GM12878 (cell line): ENCODE measurements at regions not wholly inside any gene's neighbourhood (a gene's known extent, or its start where the extent isn't known, plus 50 kb on each side); places are given as distances from the start of the nearest gene placed in this dataset.

Experiments used
- ATAC-seq: fragments of 200-7000 bp; cut with Tn5 transposase; 3 replicates; pipeline ENCODE4 v1.9.1; 2020; ENCODE audit warnings: mild to moderate bottlenecking, moderate library complexity
- BruUV-seq: library from RNA; stranded (reverse); fragments of 400-500 nt; replicated peaks from 2 replicates; lab custom pipeline; 2021; lab: Mats Ljungman, UMichigan
- CTCF ChIA-PET: fragments of 300-600 bp; sonication (Branson Sonifier 250); formaldehyde crosslinking; extraction: SDS; loops from one replicate; lab custom pipeline; 2021; ENCODE audit warnings: inconsistent platforms; lab: Yijun Ruan, JAX
- POLR2A ChIA-PET: fragments of 350-600 bp; formaldehyde crosslinking; extraction: SDS; loops from one replicate; lab custom pipeline; 2021; ENCODE audit warnings: inconsistent platforms; lab: Charles Lee
- RAD21 ChIA-PET: fragments of 300-600 bp; sonication (Branson Sonifier 250); formaldehyde crosslinking; loops from one replicate; lab custom pipeline; 2023; ENCODE audit warnings: antibody characterized with exemption; ENCODE audit not compliant: unreplicated experiment; lab: Charles Lee
- SMC1A ChIA-PET: fragments of 300-600 bp; sonication (Branson Sonifier 250); formaldehyde crosslinking; loops from one replicate; lab custom pipeline; 2023; ENCODE audit not compliant: unreplicated experiment, uncharacterized antibody; lab: Charles Lee
- DNase-seq: peaks from one replicate; pipeline ENCODE4 v3.0.0-alpha.2; 2011; ENCODE audit warnings: low read depth, low spot score
- FAIRE-seq: peaks from 3 replicates; lab custom pipeline; 2011; peaks lifted over from hg19 to GRCh38; lab: Jason Lieb, UNC
- H2AFZ ChIP-seq: 2 replicates; pipeline ENCODE4 v1.6.0; 2011; ENCODE audit warnings: low read depth, low read length, control low read depth; ENCODE audit not compliant: control insufficient read depth
- H3K27ac ChIP-seq: 2 replicates; pipeline ENCODE4 v1.5.1; 2011; ENCODE audit warnings: control low read depth; ENCODE audit not compliant: control insufficient read depth, insufficient read depth
- H3K27me3 ChIP-seq, 2 experiments: replicated peaks in 1 of 2; 2 replicates each; pipeline versions ENCODE4 v1.6.0 to v1.6.1; 2011; ENCODE audit warnings: low read length in 1 of 2; ENCODE audit not compliant: control insufficient read depth in 2 of 2, insufficient read depth in 2 of 2
- H3K36me3 ChIP-seq, 2 experiments: 2 replicates each; pipeline ENCODE4 v1.5.1; 2011; ENCODE audit warnings: low read length in 1 of 2; ENCODE audit not compliant: control insufficient read depth in 2 of 2, insufficient read depth in 2 of 2
- H3K4me1 ChIP-seq: 2 replicates; pipeline ENCODE4 v1.6.1; 2011; ENCODE audit warnings: mild to moderate bottlenecking, low read length, moderate library complexity, mixed read lengths; ENCODE audit not compliant: control insufficient read depth, insufficient read depth
- H3K4me2 ChIP-seq: 2 replicates; pipeline ENCODE4 v1.6.0; 2011; ENCODE audit warnings: control low read depth; ENCODE audit not compliant: control insufficient read depth, insufficient read depth
- H3K4me3 ChIP-seq: fragments of 200-600 bp; sonication (generic); 2 replicates; pipeline ENCODE4 v1.5.1; 2016
- H3K79me2 ChIP-seq: 2 replicates; pipeline ENCODE4 v1.6.0; 2011; ENCODE audit warnings: low read length; ENCODE audit not compliant: control insufficient read depth, insufficient read depth
- H3K9ac ChIP-seq: 2 replicates; pipeline ENCODE4 v1.8.0; 2011; ENCODE audit warnings: low read length, control low read depth, mixed read lengths; ENCODE audit not compliant: control insufficient read depth, insufficient read depth
- H3K9me3 ChIP-seq: replicated peaks from 3 replicates; pipeline ENCODE4 v1.5.1; 2011; ENCODE audit warnings: mild to moderate bottlenecking, low read length; ENCODE audit not compliant: control insufficient read depth, insufficient read depth
- H4K20me1 ChIP-seq: 2 replicates; pipeline ENCODE4 v1.6.0; 2011; ENCODE audit not compliant: control insufficient read depth, insufficient read depth
- CBX5 ChIP-seq: sonication (generic); IDR thresholded peaks from 2 replicates; pipeline ENCODE4 v1.6.1; 2016; ENCODE audit warnings: low read depth, moderate library complexity, mild to moderate bottlenecking, inconsistent platforms
- CREB1 ChIP-seq: IDR thresholded peaks from 2 replicates; pipeline ENCODE4 v1.6.1; 2012; ENCODE audit warnings: low read depth, mild to moderate bottlenecking, inconsistent platforms
- HSF1 ChIP-seq: fragments of 150-350 bp; IDR thresholded peaks from 2 replicates; pipeline ENCODE4 v1.6.1; 2014; ENCODE audit warnings: mild to moderate bottlenecking, low read depth, low read length
- MYC ChIP-seq: IDR thresholded peaks from 2 replicates; pipeline ENCODE4 v1.6.1; 2011; ENCODE audit warnings: mild to moderate bottlenecking, low read length, moderate library complexity, inconsistent platforms; ENCODE audit not compliant: insufficient read depth, insufficient replicate concordance, insufficient read length, severe bottlenecking
- RUNX3 ChIP-seq: IDR thresholded peaks from 2 replicates; pipeline ENCODE4 v1.6.1; 2012; ENCODE audit warnings: low read length, inconsistent platforms
- SUZ12 ChIP-seq: fragments of 200-600 bp; sonication (generic); IDR thresholded peaks from one replicate; pipeline ENCODE4 v1.6.1; 2018; ENCODE audit warnings: antibody characterized with exemption, mild to moderate bottlenecking; ENCODE audit not compliant: unreplicated experiment
- ZNF207 ChIP-seq: fragments of 450-650 bp; IDR thresholded peaks from 2 replicates; pipeline ENCODE4 v1.6.1; 2014; ENCODE audit warnings: antibody characterized with exemption, mild to moderate bottlenecking, borderline replicate concordance
- WGBS: methylation state at CpG from one replicate; pipeline ENCODE4 v1.1.6; 2016; ENCODE audit warnings: low lambda C conversion rate; ENCODE audit not compliant: insufficient replicate concordance, insufficient coverage; ENCODE audit errors: missing lambda C conversion rate; 5-methylcytosine and 5-hydroxymethylcytosine counted together
- in situ Hi-C: fragments of 300-500 bp; cut with MboI; formaldehyde crosslinking; loops from 9 replicates; pipeline ENCODE4 v1.14.3; 2018; ENCODE audit warnings: mixed read lengths
- intact Hi-C: fragments of 100-400 bp; cut with micrococcal nuclease; formaldehyde crosslinking; loops from one replicate; pipeline ENCODE4 v1.14.2; 2022; ENCODE audit not compliant: unreplicated experiment

- DNase-seq: no peak
- H3K4me1 ChIP-seq: no peaks in the 10 kb centered on the region
- no peak overlapping the region for H3K4me3 ChIP-seq
- intact Hi-C loops (no loop called here), in situ Hi-C loops (no loop called here)
- H3K36me3 ChIP-seq: 0 out of 4 replicates have a peak, but pooled peaks cover 0 to 2% of the 10 kb centered on the region in 2 experiments
- ATAC-seq: no peak
- ChIA-PET SMC1A (no interaction called here), CTCF (interaction anchor here (1.6 kb wide), 1 partner anchor 24 kb away, joined by 3 read pairs; no protein-coding TSS in a partner anchor), RAD21 (no interaction called here), POLR2A (interaction anchor here (0.5 to 0.7 kb wide), 2 partner anchors 20 to 34 kb away, joined by 3 to 4 read pairs; no protein-coding TSS in a partner anchor)
- no peaks in the 10 kb centered on the region for H4K20me1 ChIP-seq
- H3K9ac ChIP-seq: no peak overlapping the region
- H2AFZ ChIP-seq: no peak overlapping the region
- H3K9me3 ChIP-seq: no peaks in the 10 kb centered on the region
- no peak overlapping the region for H3K27ac ChIP-seq
- H3K27me3 ChIP-seq: no peaks in the 10 kb centered on the region
- WGBS: 100% methylated on average over 1 of the region's 1 CpG
- H3K79me2 ChIP-seq: no peaks in the 10 kb centered on the region; the same call in none of the 2 replicates
- no TSS peak for BruUV-seq
- no peak overlapping the region for H3K4me2 ChIP-seq
- FAIRE-seq: no peak
- no peak for TF ChIP-seq ZNF207
- TF ChIP-seq CREB1: no peak
- no peak for TF ChIP-seq CBX5
- no peak for TF ChIP-seq SUZ12
- TF ChIP-seq RUNX3: no peak
- no peak for TF ChIP-seq HSF1
- TF ChIP-seq MYC: no peak
- TF ChIP-seq, all 136 proteins: peak for 0
These were observed 133.7 kb downstream of the HAUS1 start for GRCh38 chr18:46237891-46238290.
